HG03457 (cell line): ENCODE measurements at regions not wholly inside any gene's neighbourhood (a gene's known extent, or its start where the extent isn't known, plus 50 kb on each side); places are given as distances from the start of the nearest gene placed in this dataset.

Experiments used
- ATAC-seq: cut with Tn5 transposase; IDR thresholded peaks from one replicate; pipeline ENCODE4 v1.9.1; 2021; ENCODE audit warnings: moderate number of reproducible peaks; ENCODE audit not compliant: unreplicated experiment

DNA sequence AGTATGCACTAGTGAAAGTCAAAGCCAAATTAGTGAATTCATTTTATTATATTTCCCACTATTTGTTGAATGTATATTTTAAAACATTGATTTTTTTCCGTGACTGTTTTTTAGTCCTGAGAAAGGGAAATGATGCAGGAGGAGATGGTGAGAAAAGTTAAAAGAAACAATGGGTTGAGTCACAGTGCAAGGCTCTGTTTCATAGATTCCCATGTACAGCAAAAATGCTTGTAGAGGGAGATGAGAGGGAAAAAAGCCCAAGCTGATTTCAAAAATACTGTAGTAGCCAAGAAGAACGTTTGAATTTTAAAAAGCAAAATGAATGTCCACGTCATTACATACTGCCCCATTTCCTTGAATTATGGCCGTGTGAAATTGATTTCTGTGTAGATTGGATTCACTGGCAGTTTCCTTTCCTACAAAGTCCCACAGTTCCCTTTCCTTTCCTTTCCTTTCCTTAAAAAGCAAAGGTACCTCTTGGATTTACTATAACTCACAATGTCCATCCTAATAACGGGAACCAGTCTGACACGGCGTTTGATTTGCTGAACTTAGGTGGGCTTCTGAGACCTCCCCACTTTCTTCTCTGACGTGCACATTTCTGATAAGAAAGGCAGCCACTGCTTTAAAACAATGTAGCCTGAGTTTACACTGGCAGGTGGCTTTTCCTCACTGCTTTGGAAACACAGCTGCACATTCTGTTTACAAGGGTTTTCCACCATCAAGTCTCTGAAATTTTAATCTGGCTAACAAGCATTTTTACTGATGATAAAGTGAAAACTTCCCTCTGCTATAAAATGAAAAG, 63.7 kb downstream of the SPCS3 start:
- no peak for ATAC-seq

DNA sequence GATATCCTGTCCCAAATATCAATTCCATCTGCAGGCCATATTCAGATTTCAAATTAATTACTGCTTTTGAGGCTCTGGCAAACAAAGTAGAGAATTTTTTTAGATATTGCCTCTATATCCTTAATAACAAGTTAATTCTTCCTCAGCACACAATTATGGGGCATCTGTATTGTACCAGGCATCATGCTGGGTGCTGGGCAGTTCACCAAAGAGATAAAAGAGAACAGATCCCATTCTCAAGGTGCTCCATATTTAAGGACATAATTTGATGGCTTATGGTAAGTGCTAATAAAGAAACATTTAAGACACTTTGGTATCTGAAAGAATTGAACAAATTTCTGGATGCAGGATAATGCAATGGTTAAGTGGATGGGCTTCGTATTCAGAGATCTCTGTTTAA, 65.8 kb downstream of the SPCS3 start:
- ATAC-seq: no peak

DNA sequence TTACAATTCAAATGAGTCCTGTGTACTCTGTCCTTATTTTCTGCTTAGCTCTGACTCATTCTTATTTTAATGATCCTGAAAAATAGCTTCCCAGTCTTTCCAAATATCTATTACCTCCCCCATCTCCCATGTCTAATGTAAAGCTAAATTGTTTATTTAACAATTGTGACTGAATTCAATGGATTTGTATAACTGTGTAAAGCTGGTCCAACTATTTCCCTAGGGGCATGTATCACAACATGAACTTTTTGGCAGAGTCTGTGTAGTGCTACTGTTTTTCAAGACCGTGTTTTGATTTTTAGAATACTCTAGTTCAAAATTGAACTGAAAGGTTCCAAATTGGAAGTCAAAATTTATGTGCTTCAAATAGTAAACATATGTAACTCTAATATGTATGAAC, 67.8 kb downstream of the SPCS3 start:
- ATAC-seq: no peak

DNA sequence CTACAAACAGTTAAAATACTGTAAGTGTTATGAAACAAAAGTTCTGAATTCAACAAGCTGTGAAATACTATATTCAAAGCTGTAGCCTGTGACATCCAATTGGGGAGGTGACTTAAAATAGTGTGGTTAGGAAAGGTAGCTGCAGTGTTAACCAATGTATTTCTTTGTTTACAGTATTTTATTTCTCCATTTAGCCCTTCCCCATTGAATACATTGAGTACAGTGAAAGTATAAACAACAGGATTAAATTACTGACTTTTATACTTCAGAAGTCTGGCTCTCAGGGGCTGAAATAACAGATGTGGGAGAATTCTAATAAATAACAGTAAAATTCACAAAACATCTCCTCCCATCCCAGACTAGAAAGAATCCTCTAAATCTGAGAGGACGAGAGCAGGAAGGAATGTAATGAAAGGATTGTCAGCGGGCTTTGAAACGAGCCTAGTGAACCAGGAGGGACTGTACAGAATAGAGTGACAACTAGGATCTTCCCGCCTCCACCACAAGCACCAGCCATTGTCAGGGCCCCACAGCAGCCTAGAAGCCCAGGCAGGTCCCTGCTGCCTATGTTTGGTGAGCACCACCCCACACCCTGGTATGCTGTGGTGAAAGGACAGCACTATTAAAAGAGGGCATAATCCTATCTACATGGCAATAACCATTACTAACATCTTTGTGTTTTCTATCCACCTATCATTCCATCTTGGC, 73.7 kb downstream of the SPCS3 start:
- no peak for ATAC-seq

DNA sequence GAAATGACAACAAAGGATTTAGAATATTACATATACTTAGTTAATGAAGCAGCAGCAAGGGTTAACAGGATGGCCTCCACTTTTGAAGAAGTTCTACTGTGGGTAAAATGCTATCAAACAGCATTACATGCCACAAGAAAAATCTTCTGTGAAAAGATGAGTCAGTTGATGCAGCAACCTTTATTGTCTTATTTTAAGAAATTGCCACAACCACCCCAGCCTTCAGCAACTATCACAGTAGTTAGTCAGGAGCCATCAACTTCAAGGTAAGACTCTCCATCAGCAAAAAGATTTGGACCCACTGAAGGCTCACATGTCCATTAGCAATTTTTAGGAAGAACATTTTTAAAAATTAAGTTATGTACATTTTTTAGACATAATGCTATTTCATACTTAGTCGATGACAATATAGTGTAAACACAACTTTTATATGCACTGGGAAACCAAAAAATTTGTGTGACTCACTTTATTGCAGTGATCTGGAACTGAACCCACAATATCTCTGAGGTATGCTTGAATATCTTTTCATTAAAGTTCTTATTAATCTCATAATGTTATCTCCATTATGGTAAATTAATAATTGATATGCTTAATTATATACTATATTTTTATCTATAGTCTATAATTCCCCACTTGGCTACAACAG, 81.2 kb downstream of the SPCS3 start:
- ATAC-seq: no peak

DNA sequence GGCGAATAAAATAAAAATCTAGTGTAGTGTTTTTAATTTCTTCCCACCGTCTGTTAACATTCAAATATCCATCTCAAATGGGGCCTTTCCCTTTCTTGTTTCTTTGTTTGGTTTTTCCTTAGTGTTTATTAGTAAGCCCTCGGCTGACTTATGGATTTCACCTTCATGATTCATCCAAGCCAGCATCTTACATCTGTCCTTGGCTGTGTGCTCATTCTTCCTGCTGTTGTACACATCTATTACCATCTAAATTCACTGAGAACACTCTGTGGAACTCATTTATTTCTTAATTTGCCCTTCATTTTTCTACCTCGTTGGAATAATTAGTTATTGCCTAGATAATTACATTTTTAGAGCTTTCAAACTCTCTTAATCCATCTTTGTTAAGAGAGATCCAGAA, 84.9 kb downstream of the SPCS3 start:
- no peak for ATAC-seq

DNA sequence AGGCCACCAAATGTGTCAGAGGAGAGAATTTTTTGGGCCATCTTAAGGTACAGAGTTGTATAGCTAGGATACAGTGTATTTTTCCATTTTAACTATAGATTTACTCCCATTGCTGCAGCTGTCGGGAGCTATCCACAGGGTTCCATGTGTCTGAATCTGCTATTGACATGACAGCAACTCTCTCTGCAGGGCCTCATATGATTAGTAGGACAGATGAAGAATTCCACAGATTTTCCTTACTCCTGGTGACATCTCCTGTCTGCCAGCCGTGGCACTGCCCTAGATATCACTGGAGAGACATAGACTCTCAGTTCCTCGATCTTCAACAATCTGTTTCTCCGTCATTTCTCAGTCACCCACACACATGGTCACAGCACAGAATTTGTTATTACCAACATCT, 86.5 kb downstream of the SPCS3 start:
- no peak for ATAC-seq

DNA sequence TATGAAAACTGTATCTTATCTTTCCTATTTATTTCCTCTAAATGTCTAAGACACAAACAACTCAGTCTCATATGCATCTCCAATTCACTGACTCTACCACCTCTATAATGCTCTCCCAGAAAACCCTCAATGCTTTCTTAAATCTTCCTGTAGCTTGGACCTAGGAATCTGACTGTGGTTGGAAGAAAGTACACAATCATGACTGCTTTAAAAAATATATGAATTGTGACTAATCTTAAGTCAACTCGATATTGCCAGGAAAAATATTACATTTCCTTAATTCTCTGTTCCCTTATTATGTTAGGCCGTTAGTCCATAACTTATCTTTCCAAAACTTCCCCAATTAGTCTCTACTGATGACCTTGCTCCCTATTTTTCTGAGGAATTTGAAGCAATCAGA, 87.0 kb downstream of the SPCS3 start:
- no peak for ATAC-seq

DNA sequence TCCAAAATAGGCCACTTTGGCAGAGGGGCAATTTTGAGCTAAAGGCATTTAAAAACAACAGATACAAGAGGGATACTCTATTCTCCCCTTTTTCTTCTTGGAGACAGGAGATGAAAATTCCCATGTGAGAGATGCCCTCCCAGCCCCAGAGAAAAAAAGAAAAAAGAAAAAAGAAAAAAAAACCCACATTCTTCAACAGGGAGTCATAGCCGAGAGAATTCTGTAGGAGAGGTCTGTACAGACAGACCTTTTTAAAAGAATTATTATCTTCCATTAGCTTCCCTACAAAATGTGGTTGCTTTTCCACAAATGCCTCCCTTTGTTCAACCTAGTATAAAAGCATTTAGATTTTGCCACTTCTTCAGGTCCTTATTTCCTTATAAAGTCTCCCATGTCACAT, 89.9 kb downstream of the SPCS3 start:
- no peak for ATAC-seq

DNA sequence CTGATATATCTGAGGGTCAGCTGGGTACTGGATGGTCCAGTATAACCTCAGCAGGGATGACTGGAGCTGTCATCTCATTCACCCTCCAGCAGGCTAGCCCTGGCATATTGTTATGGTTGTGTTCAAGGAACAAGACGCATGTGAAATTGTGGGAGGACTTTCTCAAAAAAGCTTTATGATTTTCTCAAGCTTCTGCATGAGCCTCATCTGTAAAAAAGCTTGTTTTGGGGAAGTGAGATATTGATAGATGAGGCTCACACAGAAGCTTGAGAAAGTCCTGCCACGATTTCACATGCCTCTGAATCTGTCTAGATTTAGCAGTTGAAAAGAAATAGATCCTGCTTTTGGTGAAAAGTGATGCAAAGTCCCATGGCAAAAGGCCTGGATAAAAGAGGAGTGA, 93.4 kb downstream of the SPCS3 start:
- no peak for ATAC-seq

DNA sequence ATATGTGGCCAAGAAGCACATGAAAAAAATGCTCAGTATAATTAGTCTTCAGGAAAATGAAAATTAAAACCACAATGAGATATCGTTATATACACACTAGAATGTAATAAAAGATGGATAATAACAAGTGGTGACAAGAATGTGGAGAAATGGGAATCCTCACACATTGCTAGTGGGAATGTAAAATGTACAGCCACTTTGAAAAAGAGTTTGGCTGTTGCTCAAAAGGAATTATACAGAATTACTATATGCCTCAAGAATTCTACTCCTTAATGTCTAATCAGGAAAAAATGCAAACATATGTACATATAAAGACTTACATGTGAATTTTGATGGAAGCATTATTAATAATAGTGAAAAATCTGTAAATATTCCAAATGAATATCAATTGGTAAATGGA, 102.2 kb downstream of the SPCS3 start:
- ATAC-seq: no peak

DNA sequence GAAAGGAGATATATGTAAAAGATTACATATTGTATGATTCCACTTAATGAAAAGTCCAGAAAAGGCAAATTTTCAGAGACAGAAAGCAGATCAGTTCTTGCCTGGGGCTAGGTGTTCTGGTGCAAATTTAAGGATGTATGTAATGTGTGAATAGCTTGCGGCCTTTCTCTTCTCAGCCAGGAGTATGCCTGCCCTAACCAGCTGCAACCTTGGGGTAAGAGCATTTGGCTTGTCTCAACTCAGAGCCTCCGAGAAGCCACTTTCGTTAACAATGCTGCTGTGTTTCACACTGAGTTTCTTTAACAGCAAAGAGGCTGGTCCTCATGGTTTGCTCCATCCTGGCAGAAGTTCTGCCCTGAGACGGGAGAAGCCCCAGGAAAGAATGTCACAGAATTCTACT, 102.7 kb downstream of the SPCS3 start:
- no peak for ATAC-seq

DNA sequence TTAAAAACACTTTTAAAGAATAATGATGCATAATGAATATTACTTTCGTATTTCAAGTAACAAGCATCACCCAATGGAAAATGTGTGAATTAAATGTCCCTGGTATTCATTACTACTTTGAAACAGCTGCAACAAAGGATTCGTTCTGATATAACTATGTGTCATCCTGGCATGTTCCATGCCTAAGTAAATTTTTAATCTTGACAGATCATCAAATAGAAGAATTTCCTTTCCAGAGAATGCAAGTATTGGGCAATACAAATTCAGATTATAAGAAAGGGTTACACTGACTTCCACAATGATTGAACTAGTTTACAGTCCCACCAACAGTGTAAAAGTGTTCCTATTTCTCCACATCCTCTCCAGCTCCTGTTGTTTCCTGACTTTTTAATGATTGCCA, 105.3 kb downstream of the SPCS3 start:
- ATAC-seq: no peak

DNA sequence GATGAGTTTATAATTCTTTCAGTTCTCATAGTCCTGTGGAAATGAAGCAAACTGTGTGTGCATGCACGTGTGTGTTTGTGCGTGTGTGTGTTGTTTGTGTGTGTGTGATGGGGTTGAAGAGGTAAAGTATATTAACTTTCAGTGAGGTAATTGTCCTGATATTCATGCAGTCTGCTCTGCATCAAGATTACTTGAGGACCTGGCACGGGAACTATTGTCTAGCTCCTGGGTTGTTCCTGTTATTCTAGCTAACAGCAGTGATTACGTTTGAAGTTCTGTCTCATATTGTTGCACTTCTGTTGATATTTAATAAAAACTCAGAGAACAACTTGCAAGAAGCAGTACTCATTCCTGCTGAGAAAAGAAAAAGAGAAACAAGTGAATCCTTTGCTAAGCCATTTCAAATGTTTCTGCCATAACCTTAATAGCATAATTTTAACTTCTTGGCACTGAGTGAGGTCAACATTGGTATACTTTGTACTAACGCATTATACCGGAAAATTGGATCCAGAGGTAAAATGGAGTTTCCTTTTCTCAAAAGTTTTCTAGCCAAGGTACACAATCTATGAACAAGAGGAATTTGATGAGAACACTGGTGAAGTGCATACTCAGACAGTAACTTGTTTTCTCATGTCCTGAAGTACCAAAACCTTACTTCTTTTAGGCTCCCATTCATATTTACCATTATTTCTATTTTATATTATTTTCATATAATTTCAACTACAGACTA, 113.2 kb downstream of the SPCS3 start:
- ATAC-seq: no peak

DNA sequence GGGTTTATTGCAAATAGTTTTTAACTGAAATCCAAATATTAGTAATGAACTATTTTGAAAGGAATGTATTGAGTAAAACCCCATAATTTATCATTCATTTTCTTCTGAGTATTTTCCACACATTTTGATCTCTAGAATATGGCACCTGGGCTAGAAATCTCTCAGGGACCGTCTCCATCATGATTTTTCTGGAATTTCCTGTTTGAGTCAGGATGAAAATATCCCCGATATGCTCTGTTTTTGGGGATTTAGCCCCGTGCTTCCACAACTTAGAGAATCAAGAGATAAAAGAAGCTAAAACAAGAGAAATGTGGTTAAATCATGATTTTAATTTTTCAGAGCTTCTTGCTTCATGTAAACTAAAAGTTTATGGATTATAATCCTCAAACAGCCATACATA, 114.2 kb downstream of the SPCS3 start:
- no peak for ATAC-seq

DNA sequence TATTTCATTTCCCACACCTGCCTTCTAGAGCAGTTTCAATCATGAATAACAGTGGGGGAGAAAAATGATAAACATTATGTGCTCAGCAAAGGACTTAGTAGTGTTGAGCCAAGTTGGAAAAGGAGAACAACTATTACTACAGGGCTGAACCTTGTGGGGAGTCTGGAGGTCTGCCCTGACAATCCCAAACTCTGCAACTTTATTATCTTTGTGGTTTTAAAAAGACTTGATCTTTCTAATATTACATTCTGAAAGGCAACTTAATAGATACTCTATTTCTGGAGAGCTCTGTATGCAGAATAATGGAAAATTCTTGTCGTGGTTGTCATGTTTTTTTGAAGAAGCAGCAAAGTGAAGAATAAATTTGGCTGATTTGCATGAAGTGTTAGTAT, 116.1 kb downstream of the SPCS3 start:
- no peak for ATAC-seq

DNA sequence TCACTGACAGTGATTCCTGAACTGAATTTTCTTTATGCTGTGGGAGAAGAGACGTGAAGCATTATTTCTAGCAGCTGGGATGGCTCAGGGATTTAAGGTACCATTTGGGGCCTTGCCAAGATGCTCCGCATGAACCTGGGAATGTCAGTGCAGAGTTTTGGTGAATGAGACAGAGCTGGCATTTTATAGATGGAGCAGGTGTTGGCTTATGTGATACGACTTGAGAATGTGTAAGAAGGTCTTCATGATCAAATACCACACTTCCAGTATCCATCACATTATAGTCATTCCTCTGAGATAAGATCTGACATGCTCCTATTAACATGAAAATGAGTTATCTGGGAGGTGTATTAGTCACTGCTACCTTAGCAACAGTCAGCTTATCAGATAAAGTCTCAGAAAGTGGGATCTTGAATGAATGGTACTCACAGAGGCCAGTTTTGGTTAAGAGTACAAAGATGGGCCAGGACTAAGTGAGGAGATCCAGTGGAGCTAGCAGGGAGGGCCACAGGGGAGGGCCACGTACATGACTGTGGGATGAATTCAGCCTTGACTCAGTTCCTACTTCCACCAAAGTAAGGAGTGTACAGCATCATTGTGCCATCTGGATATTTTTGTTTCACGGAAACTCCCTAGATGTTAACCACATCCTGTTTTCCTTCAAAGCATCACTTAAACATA, 116.7 kb downstream of the SPCS3 start:
- peak; percentile 67 for ATAC-seq

DNA sequence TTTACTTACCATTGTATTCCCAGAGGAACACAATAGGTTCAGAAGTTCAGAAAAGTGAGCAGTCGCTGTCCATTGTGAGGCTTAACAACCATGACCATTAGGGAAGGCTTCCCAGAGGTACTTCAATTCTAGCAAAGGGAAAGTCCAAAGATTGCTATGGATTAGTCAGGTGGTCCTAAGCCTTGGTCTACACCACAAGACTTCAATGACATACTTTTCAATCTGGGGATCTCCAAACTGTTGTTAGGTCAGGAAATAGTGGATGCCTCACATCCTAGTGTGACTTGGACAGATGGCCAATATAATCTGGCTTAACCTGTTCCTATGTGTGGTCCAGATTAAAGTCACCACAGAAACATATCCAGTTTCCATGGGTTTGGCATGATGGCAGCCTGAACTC, 118.0 kb downstream of the SPCS3 start:
- no peak for ATAC-seq

DNA sequence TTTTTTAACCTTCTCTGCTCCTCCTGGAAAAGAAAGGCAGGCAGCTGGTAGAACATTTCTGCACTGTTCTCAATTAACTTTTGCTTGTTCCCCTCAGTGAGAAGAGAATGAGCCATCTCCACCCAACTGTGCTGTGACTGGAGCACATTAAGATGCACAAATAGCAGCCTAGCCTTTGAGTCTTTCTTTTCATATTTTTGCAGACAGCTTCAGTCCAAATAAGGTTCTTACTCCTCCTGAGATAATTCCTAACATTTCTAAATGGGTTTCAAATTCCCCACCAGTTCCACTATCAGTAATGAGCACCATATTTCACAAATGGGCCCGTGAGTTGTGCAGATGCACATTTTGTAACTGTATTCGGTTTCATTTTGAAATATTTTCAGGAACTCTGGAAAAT, 118.6 kb downstream of the SPCS3 start:
- no peak for ATAC-seq

DNA sequence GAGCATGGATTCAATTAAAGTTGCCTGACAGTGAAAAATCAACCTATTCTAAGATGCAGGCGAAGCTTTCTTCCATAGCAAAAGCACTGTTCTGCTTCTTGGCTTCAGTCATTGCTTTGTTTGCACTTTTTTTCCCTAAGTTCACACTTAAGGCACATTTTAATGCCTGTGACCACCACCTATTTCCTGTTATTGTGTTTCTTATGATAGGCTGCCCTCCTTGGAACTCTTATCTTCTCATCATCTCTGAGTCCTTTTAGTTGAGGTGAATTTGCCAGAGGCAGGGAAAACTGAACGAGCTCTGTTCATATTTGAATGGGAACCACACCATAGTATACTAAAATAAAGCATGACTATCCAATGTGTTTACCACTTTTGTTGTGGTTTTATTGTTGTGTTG, 119.8 kb downstream of the SPCS3 start:
- ATAC-seq: no peak

DNA sequence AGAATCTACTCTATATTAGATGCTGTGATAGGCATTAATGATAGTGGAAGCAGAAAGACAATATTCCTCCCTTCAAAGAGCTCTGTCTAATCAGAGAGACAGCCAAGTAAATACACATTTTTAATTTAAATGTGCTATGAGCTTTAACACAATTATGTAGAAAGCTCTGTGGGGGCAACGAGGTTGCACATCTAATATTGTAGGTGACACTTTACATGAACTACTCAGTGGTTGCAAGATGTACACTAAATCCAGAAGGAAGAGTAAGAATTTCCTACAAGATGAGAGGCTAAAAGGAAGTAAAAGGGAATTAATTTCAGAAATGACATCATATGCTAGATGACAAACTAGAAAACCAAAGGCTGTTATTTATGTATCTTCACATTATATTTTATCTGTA, 120.9 kb downstream of the SPCS3 start:
- no peak for ATAC-seq
